Fibroblast of villous mesenchyme (primary cell): ENCODE measurements at regions not wholly inside any gene's neighbourhood (a gene's known extent, or its start where the extent isn't known, plus 50 kb on each side); places are given as distances from the start of the nearest gene placed in this dataset.

Source experiments
- DNase-seq: peaks from one replicate; pipeline ENCODE4 v3.0.0-alpha.2; 2010; ENCODE audit warnings: low read depth
- H3K4me3 ChIP-seq: 2 replicates; pipeline ENCODE4 v1.5.1; 2011; ENCODE audit warnings: low read depth, mild to moderate bottlenecking, low read length
- CTCF ChIP-seq: IDR thresholded peaks from 2 replicates; pipeline ENCODE4 v1.5.1; 2012; ENCODE audit warnings: low read depth, mild to moderate bottlenecking, low read length; ENCODE audit not compliant: insufficient read depth

DNA sequence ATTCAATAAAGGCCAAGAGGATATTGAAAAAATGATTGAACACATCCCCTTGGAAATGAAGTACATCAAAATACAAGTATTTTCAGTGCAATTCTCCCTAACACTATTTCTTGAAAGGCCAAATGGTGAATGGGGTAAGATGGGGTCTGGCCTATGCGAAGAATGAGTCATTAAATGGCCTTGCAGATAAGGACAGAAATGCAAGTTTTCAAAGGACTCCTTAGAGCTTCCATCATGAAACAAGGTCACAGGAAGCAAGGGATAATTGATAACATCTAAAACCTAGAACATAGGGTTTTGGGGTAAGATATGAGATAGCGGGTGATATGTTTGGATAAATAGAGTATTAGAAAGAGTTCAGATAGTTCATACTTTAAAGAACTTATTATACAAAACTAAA is 109.3 kb upstream of the ABCB5 start:
- H3K4me3 ChIP-seq: no peak overlapping the region
- no peak for DNase-seq
- TF ChIP-seq CTCF: no peak

GRCh38 chr7:20507157-20507556 is 108.3 kb upstream of the ABCB5 start:
- no peak overlapping the region for H3K4me3 ChIP-seq
- no peak for DNase-seq
- no peak for TF ChIP-seq CTCF

DNA sequence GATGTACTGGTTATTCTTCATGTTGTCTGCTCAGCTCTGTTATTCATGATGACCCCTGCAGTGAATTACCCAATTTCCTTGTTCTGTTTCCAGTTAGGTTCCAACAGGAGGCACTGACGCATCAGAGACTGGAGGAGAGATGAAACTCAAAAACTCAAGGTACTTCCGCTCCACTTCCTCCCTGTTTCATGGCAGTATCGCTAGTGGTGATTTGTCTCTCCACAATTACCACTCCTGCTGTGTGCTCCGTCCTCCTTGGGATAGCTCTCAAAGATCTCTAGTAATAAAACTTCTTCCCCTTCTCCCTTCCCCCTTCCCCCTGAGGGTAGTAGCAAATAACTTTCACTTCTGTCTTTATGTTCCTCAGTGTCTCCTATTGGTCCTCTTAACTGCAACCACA is 107.4 kb upstream of the ABCB5 start:
- H3K4me3 ChIP-seq: no peak overlapping the region
- no peak for TF ChIP-seq CTCF
- no peak for DNase-seq

- no peak overlapping the region for H3K4me3 ChIP-seq
- no peak for TF ChIP-seq CTCF
- DNase-seq: no peak
Measured at GRCh38 chr7:20509892-20510572, 105.4 kb upstream of the ABCB5 start.

- no peak overlapping the region for H3K4me3 ChIP-seq
- no peak for TF ChIP-seq CTCF
- no peak for DNase-seq
Measured at GRCh38 chr7:20510573-20510900, 104.9 kb upstream of the ABCB5 start.

- no peak overlapping the region for H3K4me3 ChIP-seq
- no peak for TF ChIP-seq CTCF
- DNase-seq: no peak
Measured at GRCh38 chr7:20513341-20513740, 102.1 kb upstream of the ABCB5 start.

- H3K4me3 ChIP-seq: no peak overlapping the region
- no peak for TF ChIP-seq CTCF
- DNase-seq: no peak
Measured at GRCh38 chr7:20513897-20514296, 101.6 kb upstream of the ABCB5 start.
